UCSD-AML1 (cell line): ENCODE measurements at regions not wholly inside any gene's neighbourhood (a gene's known extent, or its start where the extent isn't known, plus 50 kb on each side); places are given as distances from the start of the nearest gene placed in this dataset.

Experiments
- DNase-seq: peaks from one replicate; lab custom pipeline; 2025; ENCODE audit not compliant: unreplicated experiment; lab: John Stamatoyannopoulos, UW

DNA sequence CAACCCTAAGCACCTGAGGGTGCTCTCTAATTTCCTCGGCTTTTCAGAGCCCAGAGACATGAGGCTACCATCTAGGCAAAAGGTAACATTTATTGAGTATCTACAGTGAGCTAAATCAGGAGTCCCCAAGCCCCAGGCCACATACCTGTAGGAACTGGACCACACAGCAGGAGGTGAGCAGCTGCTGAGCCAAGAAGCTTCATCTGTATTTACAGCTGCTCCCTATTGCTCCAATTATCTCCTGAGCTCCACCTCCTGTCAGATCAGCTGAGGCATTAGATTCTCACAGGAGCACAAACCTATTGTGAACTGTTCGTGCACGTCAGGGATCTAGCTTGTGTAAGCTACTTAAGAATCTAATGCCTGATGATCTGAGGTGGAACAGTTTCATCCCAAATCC lies 70.2 kb downstream of the RND3 start:
- no peak for DNase-seq

GRCh38 chr2:150415022-150415421 lies 72.4 kb downstream of the RND3 start:
- DNase-seq, result no peak

GRCh38 chr2:150413910-150414309 lies 73.6 kb downstream of the RND3 start:
- no peak for DNase-seq

DNA sequence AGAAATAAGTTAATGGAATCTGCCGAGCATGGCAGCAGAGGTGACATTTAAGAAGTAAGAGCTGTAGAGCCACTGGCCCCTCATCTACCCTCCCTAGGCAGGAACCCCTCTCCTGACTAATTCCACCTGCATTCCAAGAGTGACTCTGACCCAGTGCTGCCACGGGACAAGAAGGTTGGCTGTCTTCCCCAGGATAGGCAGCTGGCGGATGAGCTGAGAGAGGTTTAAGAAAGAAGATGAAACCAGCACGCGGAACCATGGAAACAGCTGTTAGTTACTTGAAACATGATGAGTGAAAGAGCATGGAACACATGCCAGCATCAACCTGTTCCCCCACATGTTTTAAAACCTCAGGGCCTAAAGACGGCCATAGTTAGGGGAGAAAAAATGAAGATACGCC lies 74.1 kb downstream of the RND3 start:
- no peak for DNase-seq

- no peak for DNase-seq
Measured at GRCh38 chr2:150410809-150411208, 76.7 kb downstream of the RND3 start.

DNA sequence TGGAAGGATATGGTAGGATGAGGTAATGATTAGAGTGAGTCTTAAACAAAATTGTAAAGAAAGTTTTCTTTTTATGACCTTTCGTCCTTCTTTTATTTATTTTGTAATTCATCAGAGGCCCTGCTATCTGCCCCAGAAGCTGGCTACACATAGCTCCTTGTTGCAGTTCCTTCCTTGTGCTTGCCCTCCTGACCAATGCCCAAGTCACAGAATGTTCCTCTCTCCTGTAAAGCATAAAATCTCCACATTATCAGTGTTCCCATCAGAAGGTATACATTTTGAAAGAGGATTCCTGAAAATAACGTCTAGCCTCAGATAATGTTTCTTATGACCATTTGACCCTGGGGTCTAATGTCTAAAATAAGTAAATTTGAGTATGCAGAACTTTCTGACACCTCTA lies 78.3 kb downstream of the RND3 start:
- DNase-seq, result no peak

DNA sequence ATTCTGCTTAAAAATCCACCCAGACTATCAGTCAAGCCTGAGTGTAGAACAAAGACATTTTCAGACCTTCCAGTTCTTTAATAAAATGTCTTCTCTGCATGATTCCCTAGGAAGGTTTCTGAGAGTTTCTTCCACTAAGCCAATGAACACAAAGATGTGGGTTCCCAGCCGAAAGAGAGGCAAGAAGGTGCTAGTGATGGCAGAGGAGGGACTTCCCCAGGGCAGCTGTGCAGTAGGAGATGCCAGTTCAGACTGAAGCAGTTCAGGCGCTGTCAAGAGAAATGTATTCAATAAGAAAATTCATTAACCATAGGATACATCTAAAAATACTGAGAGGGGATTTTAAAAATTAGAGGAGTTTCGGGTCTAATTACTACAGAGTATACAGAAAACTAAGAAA lies 83.3 kb downstream of the RND3 start:
- no peak for DNase-seq

- no peak for DNase-seq
Measured at GRCh38 chr2:150403457-150403856, 84.0 kb downstream of the RND3 start.

DNA sequence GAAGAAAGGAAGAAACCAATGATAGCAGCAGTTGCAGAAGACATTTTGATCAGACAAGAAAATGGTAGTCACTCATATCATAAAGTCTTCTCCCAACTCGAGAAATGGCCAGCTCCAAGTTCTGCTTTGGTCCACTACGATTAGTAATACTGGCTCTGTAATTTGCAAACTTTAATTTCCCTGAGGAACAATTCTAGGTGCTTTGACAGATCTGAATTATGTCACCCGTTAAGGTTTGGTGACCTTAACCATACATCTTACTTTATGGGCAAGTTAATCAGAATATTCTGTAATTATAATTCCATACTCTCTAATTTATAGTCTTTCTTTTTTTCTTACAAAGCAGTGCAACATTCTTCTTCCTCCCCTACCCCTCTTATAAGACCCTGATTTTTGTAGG lies 84.5 kb downstream of the RND3 start:
- DNase-seq, result no peak

GRCh38 chr2:150400849-150401248 lies 86.6 kb downstream of the RND3 start:
- no peak for DNase-seq

DNA sequence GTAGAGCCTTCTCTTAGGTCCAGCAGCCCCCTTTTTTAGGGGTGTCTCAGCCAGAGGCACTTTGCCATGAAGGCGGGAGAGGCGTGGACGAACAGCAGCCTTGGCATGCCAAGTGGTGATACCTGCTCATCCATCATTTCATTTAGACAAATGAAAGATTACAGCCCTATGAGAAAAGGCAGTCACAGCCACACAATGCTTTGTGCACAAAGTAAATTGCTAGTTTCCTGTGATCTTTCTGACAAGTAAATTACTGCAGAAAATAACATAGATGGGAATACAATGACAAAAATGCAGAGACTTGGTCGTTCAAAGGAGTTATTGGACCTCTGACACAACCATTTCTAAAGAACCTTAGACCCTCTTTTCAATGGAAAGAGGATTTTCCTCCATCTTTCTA lies 94.9 kb downstream of the RND3 start:
- no peak for DNase-seq

DNA sequence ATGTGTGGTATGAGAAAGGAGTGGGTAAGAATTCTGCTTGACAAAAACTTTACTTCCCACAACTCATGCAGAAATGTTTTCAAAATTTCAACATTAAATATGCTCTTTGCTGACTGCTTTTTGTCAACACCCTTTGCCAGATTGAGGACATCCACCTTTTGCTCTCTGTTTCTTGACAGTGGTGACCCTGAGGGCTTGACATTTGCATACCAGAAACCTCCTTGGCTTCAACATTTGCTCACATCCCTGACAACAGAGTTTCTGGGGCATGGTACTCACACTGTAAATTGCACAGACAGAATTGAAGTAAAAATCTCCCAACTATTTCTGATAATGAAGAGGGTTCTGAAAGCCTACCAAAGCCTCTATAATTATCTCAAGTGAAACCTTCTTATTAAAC lies 95.7 kb downstream of the RND3 start:
- no peak for DNase-seq

GRCh38 chr2:150389447-150389846 lies 98.0 kb downstream of the RND3 start:
- no peak for DNase-seq

DNA sequence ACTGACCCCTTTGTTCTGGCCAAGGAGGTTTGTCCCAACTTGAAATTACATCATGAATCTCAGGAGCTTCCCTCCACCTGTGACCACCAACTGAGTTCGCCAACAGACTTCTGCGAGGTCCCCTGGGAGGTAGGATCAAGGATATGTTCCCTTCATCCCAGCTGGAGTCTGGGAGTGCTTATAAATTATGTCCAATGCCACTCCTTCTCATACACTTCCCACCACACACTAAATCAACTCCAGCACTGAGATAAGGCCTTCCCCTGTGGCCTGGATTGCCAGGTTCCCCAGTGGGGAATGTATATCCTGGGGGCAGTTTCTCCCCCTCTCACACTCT lies 99.2 kb downstream of the RND3 start:
- no peak for DNase-seq

DNA sequence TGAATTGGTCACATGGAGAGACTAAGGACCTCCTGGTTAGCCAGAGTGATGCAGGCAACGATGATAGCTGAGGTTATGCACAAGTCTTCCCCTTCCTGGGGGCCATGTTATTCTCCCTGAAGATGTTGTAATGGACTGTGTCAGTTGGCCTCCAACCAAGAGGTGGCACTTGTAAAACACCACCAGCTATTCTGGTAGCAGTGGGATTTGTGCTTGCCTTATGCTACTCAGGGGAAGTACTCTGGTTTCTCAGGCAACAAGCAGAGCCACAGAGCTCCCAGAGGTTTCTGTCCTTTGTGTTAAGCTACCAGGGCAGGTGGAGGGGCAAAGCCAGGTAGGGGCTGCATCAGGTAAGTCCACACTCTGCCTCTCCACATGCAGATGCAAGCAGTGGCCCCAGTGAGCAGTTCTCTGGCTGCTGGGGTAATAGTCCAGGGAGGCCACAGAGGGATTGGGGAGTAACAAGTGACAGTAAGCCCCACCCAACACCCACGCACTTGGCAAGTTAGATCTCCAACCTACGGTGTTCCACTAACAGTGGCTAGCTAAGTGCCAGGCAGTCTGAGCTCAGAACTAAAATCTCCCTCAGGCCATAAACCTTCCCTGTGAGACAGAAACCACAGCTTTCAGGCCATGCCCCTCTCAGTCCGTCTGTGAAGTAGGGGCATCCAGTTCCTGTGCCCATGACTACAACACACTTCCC lies 99.7 kb downstream of the RND3 start:
- no peak for DNase-seq

DNA sequence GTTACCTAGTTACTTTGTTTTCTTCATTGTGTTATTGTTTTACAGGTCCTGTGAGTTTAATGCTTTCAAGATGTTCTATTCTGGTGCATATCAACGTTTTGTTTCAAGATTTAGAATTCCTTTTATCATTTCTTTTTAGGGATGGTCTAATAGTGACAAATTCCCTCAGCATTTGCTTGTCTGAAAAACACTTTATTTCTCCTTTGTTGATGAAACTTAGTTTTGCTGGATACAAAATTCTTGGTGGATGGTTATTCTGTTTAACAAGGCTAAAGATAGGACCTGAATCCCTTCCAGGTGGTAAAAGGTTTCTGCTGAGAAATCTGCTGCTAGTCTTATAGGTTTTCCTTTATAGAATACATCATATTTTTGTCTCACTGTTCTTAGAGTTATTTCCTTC lies 102.3 kb downstream of the RND3 start:
- no peak for DNase-seq

GRCh38 chr2:150383587-150383986 lies 103.9 kb downstream of the RND3 start:
- no peak for DNase-seq

DNA sequence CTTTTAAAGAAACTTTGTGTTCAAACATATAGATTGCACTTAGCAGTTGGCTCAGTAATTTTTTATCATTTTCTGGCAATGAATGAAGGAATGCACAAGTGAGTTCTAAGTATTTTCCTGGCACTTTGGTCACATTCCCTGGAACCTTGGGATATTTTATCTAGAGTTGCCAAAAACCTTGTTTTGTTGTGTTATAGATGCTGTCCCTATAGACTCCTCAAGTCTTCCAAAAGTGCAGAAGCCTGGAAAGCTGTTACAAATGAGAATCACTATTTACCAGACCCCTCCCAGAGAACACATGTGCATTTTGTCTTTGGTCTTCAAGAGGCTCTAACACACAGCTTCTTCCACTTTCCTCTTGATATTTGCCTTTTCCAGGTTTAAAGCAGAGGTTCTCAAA lies 108.3 kb downstream of the RND3 start:
- no peak for DNase-seq

DNA sequence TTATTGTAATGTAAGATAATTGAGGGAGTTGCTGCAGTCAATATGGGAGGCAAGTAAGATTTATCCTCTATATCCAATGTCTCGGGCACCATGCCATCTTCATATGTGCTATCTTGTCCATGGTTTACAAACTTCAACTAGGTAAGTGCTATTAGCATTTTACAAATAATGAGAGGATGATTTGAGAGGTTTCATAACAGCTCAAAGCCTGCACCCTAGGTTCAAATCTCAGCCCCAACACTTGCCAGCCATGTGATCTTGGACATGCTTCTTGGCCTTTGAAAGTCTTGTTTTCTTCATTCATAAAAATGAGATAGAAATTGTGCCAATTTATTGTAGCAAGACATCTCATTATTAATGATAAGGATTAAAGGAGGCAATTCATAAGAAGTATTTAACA lies 108.8 kb downstream of the RND3 start:
- DNase-seq, result no peak

GRCh38 chr2:150376553-150377335 lies 110.7 kb downstream of the RND3 start:
- DNase-seq, result no peak

- no peak for DNase-seq
Measured at GRCh38 chr2:150375333-150375732, 112.1 kb downstream of the RND3 start.

GRCh38 chr2:150374492-150374891 lies 113.0 kb downstream of the RND3 start:
- no peak for DNase-seq

DNA sequence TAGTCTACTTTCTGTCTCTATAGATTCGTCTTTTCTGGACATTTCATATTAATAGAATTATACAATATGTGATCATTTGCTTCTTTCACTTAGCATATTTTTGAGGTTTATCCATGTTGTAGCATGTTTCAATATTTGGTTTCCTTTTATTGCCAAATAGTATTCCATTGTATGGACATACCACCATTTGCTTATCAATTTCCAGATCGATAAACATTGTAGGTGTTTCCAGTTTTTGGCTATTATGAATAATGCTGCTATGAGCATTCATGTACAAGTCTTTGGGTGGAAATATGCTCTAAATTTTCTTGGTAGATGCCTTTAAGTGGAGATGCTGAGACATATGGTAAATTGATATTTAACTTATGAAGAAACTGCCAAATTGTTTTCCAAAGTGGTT lies 114.1 kb downstream of the RND3 start:
- DNase-seq, result no peak
